DND-41 (cell line): ENCODE measurements at regions not wholly inside any gene's neighbourhood (a gene's known extent, or its start where the extent isn't known, plus 50 kb on each side); places are given as distances from the start of the nearest gene placed in this dataset.

Experiments
- EZH2 ChIP-seq: IDR thresholded peaks from 3 replicates; pipeline ENCODE4 v1.6.1; 2012; ENCODE audit warnings: borderline replicate concordance, low read depth, mild to moderate bottlenecking, moderate library complexity, low read length, inconsistent platforms; ENCODE audit not compliant: severe bottlenecking
- TF ChIP-seq, protein P1 (sequence below): IDR thresholded peaks from 2 replicates; pipeline ENCODE4 v1.5.1; 2012; ENCODE audit warnings: borderline replicate concordance, low read length, moderate library complexity, mild to moderate bottlenecking; ENCODE audit not compliant: poor library complexity, severe bottlenecking; ENCODE audit errors: extremely low read depth

- no peak for TF ChIP-seq EZH2
- TF ChIP-seq, protein P1, sequence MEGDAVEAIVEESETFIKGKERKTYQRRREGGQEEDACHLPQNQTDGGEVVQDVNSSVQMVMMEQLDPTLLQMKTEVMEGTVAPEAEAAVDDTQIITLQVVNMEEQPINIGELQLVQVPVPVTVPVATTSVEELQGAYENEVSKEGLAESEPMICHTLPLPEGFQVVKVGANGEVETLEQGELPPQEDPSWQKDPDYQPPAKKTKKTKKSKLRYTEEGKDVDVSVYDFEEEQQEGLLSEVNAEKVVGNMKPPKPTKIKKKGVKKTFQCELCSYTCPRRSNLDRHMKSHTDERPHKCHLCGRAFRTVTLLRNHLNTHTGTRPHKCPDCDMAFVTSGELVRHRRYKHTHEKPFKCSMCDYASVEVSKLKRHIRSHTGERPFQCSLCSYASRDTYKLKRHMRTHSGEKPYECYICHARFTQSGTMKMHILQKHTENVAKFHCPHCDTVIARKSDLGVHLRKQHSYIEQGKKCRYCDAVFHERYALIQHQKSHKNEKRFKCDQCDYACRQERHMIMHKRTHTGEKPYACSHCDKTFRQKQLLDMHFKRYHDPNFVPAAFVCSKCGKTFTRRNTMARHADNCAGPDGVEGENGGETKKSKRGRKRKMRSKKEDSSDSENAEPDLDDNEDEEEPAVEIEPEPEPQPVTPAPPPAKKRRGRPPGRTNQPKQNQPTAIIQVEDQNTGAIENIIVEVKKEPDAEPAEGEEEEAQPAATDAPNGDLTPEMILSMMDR, result no peak
Measured at GRCh38 chr5:179410291-179411160, 65.3 kb upstream of the ADAMTS2 start.
